HuH-7 (cell line): ENCODE measurements at regions not wholly inside any gene's neighbourhood (a gene's known extent, or its start where the extent isn't known, plus 50 kb on each side); places are given as distances from the start of the nearest gene placed in this dataset.

Experiments
- DNase-seq: peaks from one replicate; pipeline ENCODE4 v3.0.0; 2011; ENCODE audit warnings: low spot score

DNA sequence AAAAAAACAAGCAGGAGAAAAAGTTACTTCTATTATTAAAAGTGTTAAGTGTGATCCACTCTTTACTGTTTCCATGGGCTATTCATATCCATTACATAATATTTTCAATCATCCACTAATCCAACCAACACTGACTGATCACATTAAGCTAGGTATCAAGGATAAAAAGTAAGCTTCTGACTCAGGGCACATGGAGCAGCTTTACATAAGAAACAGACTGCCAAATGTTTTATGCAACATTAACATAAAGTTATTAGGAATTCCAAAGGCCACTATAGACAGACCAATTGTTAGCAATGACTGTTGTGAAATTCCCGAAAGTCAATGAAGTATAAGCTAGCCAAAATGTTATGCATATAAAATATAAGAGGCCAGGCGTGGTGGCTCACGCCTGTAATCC, 277.6 kb downstream of the ZEB2 start:
- no peak for DNase-seq

DNA sequence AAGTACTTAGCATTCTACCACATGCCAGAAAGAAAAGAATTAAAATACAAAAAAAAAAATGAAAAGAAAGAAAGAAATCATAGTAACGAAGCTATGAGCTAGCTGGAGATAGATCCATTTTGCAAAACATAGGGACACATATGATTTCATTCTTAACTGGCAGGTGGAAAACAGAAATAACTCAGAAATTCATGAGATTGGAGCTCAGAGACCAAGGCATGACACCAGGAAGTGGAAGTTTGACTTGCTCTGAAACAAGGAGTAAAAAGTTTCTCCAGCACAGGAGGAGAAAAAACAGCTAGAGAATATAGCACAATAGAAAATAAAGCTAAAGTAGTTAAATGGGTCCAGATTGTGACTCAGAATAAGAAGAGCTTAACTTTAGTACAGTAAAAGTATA, 278.1 kb downstream of the ZEB2 start:
- DNase-seq, result no peak

DNA sequence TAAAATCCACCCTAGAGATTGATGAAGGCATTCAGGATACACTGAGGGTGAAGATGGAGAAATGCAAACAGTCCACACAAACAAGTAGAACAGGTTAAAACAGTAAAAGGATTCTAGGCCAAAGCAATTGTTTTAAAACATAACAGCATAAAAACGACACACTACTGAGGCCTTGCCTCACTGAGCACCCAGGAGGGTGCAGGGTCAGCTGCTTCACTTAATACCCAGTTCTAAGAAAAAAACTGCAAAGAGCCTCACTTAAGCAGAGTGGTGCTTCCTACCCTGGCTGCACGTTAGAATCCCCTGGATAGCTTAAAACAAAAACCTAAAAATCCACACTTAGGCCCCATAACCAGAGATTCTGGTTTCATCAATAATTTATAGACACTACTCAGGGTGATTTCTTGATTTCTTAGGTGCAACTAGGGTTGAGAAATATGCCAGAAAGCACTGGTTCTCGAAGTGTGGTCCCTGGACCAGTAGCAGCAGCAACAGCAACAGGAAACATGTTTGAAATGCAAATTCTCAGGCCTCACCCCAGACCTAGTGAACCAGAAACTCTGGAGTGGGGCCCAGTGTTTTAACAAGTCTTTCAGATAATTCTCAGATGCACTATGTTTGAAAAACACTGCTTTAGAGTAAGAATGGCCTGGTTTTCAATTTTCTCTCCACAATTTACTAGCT, 279.1 kb downstream of the ZEB2 start:
- DNase-seq, result no peak

DNA sequence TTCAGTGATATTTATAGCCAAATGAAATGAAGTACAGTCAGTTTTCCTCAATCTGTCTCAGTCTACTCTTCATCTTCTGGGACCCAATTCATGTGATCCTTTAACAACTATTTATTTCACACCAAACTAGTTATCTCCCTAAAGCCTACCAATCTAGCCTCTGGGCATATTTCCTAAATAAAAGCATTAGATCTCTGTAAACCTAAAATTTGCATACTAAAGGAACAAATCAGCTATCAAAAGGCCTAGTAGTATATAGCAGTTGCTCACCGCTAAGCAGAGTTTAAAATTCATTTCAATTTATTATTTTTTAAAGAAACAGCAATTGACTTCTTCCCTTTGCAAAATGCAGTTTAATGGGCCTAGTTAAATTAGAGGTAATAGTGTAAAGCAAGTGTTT, 280.2 kb downstream of the ZEB2 start:
- no peak for DNase-seq

DNA sequence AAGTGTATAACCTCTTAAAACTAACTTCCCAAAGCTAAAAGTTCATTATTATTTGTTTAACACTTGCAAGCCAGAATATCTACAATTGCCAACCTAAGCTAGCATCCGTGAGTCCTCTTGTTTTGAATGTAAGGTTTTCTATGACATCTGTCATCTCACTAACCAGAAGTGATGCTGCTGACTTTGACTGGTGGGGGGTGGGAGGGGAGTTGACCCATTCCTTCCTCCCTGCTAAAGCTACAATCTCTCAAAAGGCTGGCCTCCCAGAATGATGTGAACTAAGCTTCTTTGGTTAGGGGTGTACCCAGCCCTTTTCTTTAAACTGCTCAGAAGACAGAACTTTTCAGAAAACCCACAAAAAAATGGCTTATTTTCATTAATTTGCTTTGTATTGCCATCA, 280.6 kb downstream of the ZEB2 start:
- DNase-seq, result no peak

DNA sequence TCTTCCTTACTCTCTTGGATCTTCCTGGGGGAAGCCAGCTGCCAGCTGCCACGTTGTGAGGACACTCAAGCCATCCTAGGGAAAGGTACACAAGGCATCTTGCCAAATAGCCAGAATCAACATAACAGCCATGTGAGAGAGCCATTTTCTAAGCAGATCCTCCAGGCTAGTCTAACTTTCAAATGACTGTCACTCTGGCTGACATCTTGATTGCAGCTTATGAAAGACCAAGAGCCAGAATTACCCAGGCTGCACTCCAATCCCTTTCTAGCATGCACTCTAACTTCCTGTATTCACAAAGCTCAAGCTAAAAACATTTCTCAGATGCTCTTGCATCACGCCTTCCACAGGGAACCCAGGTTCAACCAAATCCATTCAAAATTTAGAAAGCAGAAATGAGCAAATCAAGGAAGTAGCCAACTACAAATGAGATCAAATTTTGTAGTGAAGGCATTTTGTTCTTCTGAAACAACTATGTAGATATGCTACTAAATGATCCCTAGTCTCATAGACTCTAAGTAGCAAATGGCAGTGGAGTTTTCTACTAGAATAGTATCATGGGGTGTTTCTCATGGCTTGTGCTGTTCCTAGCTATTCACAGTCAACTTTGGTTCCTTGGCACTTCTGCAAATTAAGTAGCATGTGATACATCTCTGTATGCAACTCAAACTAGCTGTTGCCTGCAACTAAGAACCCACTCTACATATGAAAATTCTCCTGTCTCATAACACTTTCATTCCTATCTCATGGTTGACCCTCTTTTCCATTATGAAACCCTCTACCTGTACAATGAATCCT, 281.9 kb downstream of the ZEB2 start:
- no peak for DNase-seq

DNA sequence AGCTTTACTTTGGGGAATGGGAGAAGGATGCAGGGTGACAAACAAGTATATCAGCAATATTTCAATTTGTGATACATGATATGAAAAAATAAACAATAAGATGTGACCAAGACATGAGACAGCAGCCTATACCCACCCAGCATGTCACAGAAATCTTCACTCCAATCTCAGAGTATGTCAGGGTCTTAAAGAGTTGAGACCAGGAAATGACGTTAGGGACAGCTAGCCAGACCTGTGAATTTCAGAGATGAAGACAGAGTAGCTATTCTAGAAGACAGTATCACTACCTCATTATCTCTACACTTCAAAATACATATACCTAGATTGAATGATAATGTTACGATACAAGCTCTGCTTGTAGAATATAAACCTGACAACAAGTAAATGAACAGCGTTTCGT, 282.8 kb downstream of the ZEB2 start:
- no peak for DNase-seq

DNA sequence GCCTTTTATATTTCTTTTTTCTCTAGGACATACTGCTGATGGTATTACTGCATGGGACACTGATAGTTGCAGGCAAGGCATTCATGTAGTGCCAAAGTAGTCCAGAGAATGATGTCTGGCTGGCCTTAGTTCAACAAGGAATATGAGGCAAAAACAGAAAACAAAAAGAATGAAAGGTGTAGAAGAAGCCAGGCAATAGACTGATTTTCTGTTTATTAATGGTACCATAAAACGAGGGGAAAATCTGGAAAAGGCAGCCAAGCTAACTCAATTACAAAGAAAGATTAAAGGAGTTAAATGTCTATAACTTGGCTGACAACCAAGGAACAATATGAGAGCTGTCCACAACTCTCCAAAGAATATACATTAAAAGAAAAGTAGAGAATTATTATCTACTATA, 284.9 kb downstream of the ZEB2 start:
- no peak for DNase-seq

DNA sequence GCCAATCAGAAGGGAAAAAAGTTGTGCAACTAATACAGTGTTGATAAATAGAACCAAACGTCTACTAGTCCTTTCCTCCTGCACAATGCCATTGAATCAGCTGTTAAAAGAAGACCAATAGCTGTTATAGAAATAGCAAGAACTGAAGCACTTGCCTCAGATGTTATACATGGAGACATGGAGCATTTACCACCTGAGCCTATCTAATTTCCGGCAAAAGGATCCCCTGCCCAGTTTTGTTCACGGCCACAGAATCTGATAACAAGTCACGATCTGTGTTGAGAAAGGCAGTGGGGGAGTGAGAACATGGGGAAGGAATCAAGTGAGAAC, 285.4 kb downstream of the ZEB2 start:
- no peak for DNase-seq

DNA sequence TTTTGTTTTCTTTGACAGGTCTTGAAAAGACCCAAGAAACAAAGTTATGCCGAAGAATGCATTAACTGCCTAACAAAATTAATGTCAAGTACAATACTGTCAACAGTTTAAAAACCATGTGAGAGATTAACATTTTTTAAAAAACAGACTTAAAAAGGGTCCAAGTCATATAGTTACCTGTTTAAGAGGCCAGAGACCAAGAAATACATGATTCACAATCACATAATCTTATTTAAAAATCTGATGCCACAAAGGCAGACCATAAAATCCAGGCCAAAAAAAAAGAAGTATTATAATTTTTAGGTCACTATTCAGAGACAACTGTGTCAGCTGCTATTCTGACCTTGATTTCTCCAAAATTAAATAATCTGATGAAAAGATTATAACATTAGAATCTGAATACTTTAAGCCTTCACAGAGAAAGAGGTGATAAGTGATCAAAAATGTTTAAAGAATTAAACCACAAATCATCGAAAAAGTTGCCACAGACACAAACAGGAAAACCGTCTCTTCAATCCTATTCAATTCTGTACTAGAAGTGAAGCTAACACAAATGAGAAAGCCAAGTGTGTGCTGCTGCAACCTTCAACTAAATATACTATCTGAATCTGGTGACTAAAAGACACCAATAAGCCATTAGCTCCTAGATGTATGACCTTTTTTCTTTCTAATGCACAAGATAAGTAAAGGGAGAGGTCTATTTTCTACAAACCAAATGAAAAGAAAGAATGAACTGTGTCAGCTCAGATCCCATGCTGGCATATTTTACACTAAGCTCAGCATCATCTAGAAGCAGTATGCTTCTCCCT, 286.0 kb downstream of the ZEB2 start:
- DNase-seq, result no peak

DNA sequence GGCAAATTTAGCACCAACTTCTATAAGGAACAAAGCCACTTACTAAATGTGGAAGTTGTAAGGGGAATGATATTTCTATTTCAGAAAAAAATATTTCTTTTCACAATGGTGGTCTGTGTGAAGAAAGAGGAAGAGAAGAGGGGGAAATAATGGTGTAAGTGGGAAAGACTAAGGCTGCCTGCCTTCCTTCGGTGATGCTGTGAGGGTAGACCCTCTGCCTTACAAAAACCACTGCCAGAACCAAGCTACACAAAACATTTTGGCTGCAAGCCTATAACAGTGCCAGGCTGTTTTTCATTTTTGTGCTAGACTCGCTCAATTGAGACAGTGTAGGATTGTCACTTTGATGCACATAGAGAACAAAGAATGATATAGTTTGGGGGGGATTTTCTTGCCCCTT, 286.6 kb downstream of the ZEB2 start:
- DNase-seq, result no peak

DNA sequence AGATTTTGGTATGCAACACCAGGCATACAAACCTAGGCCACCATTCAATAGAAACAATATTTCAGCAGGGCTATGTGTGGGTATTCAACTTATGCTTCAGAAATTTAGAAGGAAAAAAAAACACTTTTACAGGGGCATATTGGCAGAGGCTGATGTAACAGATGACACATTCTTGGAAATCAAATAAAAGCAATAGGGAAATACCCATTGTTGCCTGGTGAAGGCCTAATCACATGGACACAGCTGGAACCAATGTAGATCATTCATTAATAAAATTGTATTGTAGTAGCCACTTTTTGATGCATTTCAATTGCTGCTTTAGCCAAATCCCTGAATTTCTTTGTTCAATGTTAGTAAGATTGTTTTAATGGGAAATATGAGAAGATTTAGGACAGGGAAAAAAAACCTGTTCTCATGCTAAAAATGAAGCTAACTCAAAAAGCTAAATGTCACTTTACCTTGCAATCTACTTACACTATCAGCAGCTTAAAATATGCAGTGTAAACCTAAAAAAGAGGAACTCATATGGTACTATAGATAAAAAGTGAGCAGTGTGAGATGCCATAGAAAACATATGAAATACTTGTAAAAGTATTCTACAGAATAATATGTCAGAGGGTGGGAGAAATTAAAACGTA, 289.4 kb downstream of the ZEB2 start:
- no peak for DNase-seq

DNA sequence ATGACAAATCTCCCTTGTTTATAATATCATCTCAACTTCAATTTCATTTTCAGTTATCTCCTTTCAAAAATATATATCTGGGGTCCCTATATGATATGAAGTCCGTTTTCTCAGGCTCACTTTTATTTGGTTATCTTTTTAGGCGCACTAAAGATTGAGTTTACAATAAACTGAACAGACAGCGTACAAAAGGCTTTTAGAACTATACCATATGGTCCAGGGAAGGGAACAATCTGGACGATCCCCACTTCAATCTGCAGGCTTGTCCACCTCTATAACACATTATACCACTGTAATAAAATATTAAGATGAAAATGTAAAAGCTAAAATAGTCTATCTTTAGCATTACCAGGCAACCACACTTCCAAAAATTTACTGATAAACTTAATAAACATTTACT, 289.9 kb downstream of the ZEB2 start:
- DNase-seq, result no peak

DNA sequence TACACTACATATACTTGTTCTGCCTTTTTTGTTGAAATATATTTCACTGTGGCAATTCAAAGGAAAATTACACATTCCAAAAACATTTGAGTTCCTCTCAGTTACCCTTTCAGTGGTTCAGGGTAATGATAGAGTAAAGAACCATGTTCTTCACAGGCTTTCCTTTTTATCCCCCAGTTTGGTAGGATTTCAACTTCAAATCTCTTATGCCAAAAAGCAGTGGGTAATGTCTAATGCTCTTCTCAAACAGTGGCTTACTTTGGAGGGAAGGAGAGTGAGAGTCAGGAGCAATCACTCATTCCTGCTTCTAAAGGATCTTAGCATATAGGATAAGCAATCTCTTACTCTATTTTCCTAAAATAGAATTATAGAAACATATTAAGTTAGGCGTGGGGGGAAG, 290.6 kb downstream of the ZEB2 start:
- DNase-seq, result no peak

DNA sequence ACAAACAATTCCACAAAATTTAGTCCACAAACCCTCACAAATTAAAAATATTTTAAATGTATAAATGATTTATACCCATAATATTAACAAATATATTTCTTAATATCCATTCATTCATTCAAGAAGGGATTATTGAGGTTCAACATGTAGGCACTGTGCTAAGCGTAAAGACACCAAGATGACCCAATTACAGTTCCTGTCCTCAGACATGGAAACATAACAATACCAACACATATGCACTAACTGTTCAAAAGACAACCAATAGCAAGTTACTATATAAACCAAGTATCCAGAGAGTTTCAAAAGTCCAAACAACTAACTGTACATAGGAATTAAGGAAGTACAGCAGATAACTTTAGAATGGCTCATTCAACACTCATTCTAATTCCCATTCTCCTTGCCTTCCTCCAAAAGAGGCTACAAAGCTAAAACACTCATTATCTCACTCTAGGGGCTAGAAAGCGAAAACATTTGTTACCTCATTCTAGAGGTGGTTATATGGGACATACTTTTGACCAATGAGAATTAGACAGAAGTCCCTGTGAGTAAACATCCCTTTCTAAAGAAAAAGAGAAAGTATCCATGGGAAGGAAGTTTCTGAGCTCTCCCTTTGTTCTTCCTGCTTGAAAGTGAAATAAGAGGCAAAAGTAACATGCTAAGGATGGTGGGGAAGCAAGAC, 292.4 kb downstream of the ZEB2 start:
- no peak for DNase-seq

DNA sequence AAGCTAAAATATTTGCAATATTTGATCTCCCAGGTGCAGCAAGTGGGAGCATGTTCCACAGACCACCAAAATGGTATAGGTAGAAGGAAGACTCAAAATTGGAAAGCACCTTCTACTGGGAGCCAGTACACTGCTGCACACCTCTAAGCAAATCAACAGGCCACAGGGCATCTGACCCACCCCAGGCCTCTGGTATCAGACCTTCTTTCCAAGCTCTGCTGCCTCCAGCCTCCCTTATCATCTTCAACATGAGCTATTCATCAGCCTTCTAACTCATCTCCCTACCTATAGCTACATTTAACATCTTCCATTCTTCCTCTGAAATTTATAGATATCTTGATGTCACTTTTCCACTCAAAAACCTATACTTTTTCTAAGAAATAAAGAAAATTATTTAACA, 294.8 kb downstream of the ZEB2 start:
- no peak for DNase-seq

DNA sequence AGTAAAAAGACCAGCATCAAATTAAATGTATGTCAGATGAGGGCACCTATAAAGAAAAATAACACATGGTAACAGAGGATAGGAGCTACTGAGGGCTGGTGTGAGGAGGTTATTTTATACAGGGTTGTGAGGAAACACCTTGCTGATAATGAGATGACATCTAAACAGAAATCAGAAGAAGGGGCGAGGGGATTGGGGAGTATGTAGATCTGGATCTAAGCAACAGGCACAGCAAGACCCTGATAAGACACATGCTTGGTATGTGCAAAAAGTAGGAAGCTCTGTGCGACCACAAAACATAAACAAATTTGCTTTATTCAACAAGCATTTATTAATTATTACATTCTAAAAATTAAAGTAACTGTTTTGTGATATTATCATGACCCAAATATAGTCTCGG, 295.4 kb downstream of the ZEB2 start:
- DNase-seq, result no peak

DNA sequence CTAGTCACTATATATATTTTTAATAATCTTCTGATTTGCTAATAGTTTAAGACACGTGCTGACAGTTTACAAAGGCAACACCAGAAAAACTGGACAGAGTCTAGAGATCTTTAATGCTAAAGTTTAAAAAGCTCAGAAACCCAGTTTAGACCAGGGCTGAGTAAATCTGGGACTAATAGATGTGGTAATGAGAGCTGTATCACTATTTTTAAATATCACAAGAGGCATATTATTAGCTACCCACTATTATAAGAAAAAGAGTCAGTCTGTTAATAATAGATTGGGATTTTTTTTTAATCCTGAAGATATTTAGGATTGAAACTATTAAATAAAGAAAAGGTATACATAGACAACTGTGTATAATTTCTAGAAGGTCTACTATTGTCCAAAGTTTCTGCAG, 299.9 kb downstream of the ZEB2 start:
- DNase-seq, result no peak

DNA sequence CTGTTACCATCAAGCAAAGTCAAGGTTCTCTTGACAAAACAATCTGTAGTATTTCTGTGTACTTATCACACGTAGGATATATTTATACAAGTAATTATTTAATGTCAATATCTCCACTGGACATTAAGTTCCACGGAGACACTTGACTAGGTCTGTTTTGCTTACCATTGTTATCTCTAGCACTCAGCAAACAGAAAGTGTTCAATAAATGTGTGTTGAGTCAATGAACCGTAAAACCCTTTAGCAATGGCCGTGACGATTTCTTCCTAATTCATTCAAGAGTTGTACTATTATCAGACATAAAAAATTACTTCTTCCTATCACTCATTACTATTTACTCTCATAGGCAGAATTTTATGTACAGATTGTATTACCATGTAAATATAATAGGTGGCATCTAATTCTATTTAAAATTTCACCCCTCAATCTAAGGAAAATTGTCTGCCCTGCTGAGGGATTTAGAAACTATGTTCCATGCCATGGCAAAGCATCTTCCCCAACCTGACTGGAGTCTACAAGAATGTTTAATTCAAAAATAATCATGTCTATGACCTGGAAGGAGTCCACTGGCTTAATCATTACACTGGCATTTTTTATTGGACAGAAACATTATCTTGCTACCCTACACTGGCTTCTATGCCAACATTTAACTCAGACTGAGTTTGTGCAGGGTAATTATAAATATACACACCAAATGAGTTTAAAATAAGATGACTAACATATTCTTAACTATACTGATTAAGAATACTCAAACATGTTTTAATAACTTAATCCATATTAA, 301.9 kb downstream of the ZEB2 start:
- DNase-seq, result no peak

DNA sequence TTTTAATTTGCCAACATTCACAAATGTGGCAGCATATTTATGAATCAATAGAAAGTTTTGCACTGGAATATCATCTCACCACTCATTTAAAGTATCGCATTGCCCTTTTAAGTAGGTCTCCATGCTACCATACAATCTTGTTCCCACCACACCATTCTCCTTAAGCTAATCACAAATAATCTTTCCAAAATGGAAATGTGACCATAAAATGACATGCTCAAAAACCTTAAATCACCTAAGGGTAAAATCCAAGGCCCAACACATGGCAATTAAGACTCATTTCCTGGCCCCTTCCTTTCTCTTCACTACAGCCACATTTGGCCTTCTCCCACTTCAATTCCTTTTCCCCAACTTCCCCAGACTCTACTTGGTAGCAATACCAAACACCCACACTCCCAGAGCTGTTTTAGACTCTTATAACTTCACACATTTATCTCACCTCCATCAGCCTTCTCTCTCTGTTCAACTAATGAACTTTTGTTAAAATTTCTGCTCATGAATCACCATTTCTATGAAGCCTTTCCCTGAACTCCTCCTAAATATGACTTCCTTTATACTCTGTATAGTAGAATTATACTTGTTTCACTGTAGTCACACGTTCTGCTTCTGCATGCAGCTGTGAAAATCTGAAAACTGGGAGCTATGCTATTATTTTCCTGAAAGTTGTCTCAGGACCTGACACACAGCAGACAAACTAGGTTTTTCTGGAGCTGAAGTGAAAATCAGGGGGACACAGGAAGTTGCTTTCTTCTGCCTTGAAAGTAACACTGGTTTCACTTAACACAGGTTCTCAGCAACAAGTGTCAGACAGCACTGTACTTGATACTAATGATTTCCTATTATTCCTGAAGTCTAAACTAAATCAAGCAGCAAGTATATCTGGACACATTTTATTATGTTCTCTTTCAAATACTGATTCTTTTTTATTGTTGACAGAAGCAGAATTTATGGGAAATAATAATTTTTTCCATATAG, 303.9 kb downstream of the ZEB2 start:
- no peak for DNase-seq
